ENCODE measurements at regions not wholly inside any gene's neighbourhood (a gene's known extent, or its start where the extent isn't known, plus 50 kb on each side); places are given as distances from the start of the nearest gene placed in this dataset.

- TF ChIP-seq CEBPB (IDR thresholded peaks at IDR 0.05; ENCODE audit: low read depth) (no peak), CTCF (IDR thresholded peaks at IDR 0.05 in 2 of 3, conservative IDR thresholded peaks at IDR 0.05 in 1 of 3; ENCODE audit: borderline replicate concordance in 1 of 3, insufficient read depth in 1 of 3, low read depth in 2 of 3, low read length in 2 of 3) (no peak), SIN3A (IDR thresholded peaks at IDR 0.05; ENCODE audit: low read depth) (no peak)
Measured at GRCh38 chr9:87422999-87423398, 74.7 kb upstream of the DAPK1 start.

Measured in HCT116 (cell line).